ENCODE measurements at regions not wholly inside any gene's neighbourhood (a gene's known extent, or its start where the extent isn't known, plus 50 kb on each side); places are given as distances from the start of the nearest gene placed in this dataset.

GRCh38 chrX:75673468-75673867 lies 111.6 kb downstream of the MAGEE2 start:
- DNase-seq (ENCODE audit: low spot score) (peak; percentile 13), FAIRE-seq (peak; percentile 60), ATAC-seq (peak; percentile 100)
- H3K4me1 ChIP-seq (ENCODE audit: insufficient read depth, low read length): peaks cover 12% of the 10 kb centered on the region
- H3K9me3 ChIP-seq (ENCODE audit: low read length): no peaks in the 10 kb centered on the region
- no peaks in the 10 kb centered on the region for H3K27me3 ChIP-seq (ENCODE audit: control insufficient read depth in 1 of 2, insufficient read depth in 2 of 2, low read length in 2 of 2)
- H3K9ac ChIP-seq (ENCODE audit: insufficient read depth, low read depth, low read length): no peak overlapping the region
- CTCF ChIA-PET (ENCODE audit: low intra/inter-chr PET ratio, low total read pairs): no interaction called here
- no CpG with 5 or more reads among the region's 2 CpGs for WGBS (ENCODE audit: low lambda C conversion rate)
- BruUV-seq (replicated peaks): no TSS peak
- no peaks in the 10 kb centered on the region for H3K79me2 ChIP-seq (ENCODE audit: insufficient read depth, low read length)
- H3K27ac ChIP-seq (ENCODE audit: extremely low read length, insufficient read depth, low read length): no peak overlapping the region
- no peak overlapping the region for H3K4me3 ChIP-seq (replicated peaks in 1 of 3; ENCODE audit: insufficient read depth in 1 of 3, low read depth in 2 of 3, low read length in 3 of 3)
- in situ Hi-C loops (cut with HindIII; ENCODE audit: extremely low pct_ligation_motif_present, low pct_unique_long_range_greater_than_20kb) (no loop called here), intact Hi-C loops (cut with micrococcal nuclease; ENCODE audit: unreplicated experiment) (no loop called here)
- H2AFZ ChIP-seq (ENCODE audit: low read length): no peak overlapping the region
- POLR2A ChIA-PET: no interaction called here
- H3K4me2 ChIP-seq (ENCODE audit: low read depth, low read length): peak overlapping the region; percentile 27; the same call in 1 of the 2 replicates
- H4K20me1 ChIP-seq (ENCODE audit: insufficient read depth, low read length): no peaks in the 10 kb centered on the region
- no peaks in the 10 kb centered on the region for H3K36me3 ChIP-seq (replicated peaks in 1 of 2; ENCODE audit: control insufficient read depth in 1 of 2, insufficient read depth in 2 of 2, low read length in 2 of 2)
- TF ChIP-seq TEAD2 (CRISPR knock-in tag; IDR thresholded peaks at IDR 0.05) (no peak), ZNF720 (CRISPR knock-in tag; IDR thresholded peaks at IDR 0.05) (no peak), PAXIP1 (CRISPR knock-in tag; conservative IDR thresholded peaks at IDR 0.05) (no peak), ZNF276 (CRISPR knock-in tag; IDR thresholded peaks at IDR 0.05; ENCODE audit: low read depth) (no peak), AKAP8 (CRISPR knock-in tag; IDR thresholded peaks at IDR 0.05) (no peak), JUNB (CRISPR knock-in tag; IDR thresholded peaks at IDR 0.05; ENCODE audit: borderline replicate concordance) (no peak), NR2F1 (CRISPR knock-in tag; IDR thresholded peaks at IDR 0.05) (no peak), ZZZ3 (CRISPR knock-in tag; IDR thresholded peaks at IDR 0.05; ENCODE audit: borderline replicate concordance) (no peak), SOX5 (CRISPR knock-in tag; IDR thresholded peaks at IDR 0.05; ENCODE audit: borderline replicate concordance) (no peak), MAF1 (CRISPR knock-in tag; IDR thresholded peaks at IDR 0.05; ENCODE audit: borderline replicate concordance) (no peak), CEBPG (CRISPR knock-in tag; IDR thresholded peaks at IDR 0.05) (0 out of 2 replicates have a peak, but pooled peaks have one; percentile 28), TEAD3 (CRISPR knock-in tag; optimal IDR thresholded peaks at IDR 0.05; ENCODE audit: borderline replicate concordance) (peak; percentile 34), ASH2L (IDR thresholded peaks at IDR 0.05; ENCODE audit: insufficient read length, low read depth, low read length) (no peak), ZEB1 (IDR thresholded peaks at IDR 0.05; ENCODE audit: insufficient replicate concordance, low read depth) (no peak), ZNF674 (CRISPR knock-in tag; IDR thresholded peaks at IDR 0.05; ENCODE audit: low read depth) (no peak), ZNF563 (CRISPR knock-in tag; IDR thresholded peaks at IDR 0.05) (0 out of 2 replicates have a peak, but pooled peaks have one; percentile 53)

Data from HepG2 (cell line).